Heart left ventricle (tissue), 13 donors: ENCODE measurements at regions not wholly inside any gene's neighbourhood (a gene's known extent, or its start where the extent isn't known, plus 50 kb on each side); places are given as distances from the start of the nearest gene placed in this dataset.

Source experiments
- CTCF ChIP-seq, 12 donors: fragments of 200-600 bp; sonication (generic) in 4 of 12; IDR thresholded peaks; one replicate each; pipeline versions ENCODE4 v1.5.0 to v1.8.0; 2018 to 2022; ENCODE audit warnings: antibody characterized with exemption in 12 of 12, mild to moderate bottlenecking in 5 of 12
- POLR2A ChIP-seq, 2 donors: fragments of 450-650 bp; IDR thresholded peaks; one replicate each; pipeline ENCODE4 v1.6.1; 2017; ENCODE audit warnings: antibody characterized with exemption in 2 of 2, mild to moderate bottlenecking in 2 of 2, moderate library complexity in 2 of 2
- donor health status: ischemic (EF 13 %, LVEDD 7.1; RV severe dilation, severe dysfunction).
- donor health status: DM: no; HTN: yes; CAD: no.
- donor health status: DM: no; HTN: no; CAD: no.
- donor health status: ischemic (EF 25% LVEDD 6.9; RV normal size, moderate dysfunction).
- donor health status: ischemic (EF 25% LVEDD 5.7; RV mildly dilated, moderate dysfunction).
- donor health status: ischemic (EF 35%, LVEDD 5.7; RV mildly dilated, moderate dysfunction).
- donor health status: nonischemic (EF 11% LVEDD 7.7; RV severe dilation, severe dysfunction).
- donor health status: DM: yes; HTN: yes; CAD: no.
- donor health status: PGD.
- donor health status: ischemic (EF 29% LVEDD 5.4; RV normal size, mild dysfunction).
- donor health status: nonischemic (EF 23%, LVEDD 6.1; RV moderate dilation, normal function).

GRCh38 chr20:6637160-6637579 lies 130.3 kb upstream of the BMP2 start:
- no peak for TF ChIP-seq CTCF (IDR thresholded peaks at IDR 0.05)
- no peak for TF ChIP-seq POLR2A (IDR thresholded peaks at IDR 0.05)
